ENCODE measurements at regions not wholly inside any gene's neighbourhood (a gene's known extent, or its start where the extent isn't known, plus 50 kb on each side); places are given as distances from the start of the nearest gene placed in this dataset.

DNA sequence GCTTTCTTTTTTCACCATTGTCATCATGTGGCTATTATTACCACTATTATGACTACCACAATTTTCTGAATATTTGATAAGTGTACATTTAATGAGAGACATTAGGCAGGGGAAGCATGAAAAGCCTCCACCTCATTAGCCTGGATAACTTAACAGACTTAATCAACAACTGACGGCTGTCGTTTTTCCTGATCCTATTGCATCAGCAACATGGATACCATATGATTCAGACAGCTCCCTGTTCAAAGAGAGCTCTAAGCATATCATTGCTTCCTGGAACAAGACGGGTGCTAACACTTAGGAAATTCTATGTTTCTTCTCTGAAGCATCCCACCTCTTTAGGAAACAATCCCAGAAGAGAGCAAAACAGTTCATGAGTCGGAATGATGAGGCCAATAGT is 765.2 kb downstream of the NOVA1 start:
- TF ChIP-seq, protein P1, sequence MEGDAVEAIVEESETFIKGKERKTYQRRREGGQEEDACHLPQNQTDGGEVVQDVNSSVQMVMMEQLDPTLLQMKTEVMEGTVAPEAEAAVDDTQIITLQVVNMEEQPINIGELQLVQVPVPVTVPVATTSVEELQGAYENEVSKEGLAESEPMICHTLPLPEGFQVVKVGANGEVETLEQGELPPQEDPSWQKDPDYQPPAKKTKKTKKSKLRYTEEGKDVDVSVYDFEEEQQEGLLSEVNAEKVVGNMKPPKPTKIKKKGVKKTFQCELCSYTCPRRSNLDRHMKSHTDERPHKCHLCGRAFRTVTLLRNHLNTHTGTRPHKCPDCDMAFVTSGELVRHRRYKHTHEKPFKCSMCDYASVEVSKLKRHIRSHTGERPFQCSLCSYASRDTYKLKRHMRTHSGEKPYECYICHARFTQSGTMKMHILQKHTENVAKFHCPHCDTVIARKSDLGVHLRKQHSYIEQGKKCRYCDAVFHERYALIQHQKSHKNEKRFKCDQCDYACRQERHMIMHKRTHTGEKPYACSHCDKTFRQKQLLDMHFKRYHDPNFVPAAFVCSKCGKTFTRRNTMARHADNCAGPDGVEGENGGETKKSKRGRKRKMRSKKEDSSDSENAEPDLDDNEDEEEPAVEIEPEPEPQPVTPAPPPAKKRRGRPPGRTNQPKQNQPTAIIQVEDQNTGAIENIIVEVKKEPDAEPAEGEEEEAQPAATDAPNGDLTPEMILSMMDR (IDR thresholded peaks at IDR 0.05) = no peak
- TF ChIP-seq POLR2A (IDR thresholded peaks at IDR 0.05) = no peak
